ENCODE measurements at regions not wholly inside any gene's neighbourhood (a gene's known extent, or its start where the extent isn't known, plus 50 kb on each side); places are given as distances from the start of the nearest gene placed in this dataset.
"Not testable (repeated sequence)": the region's sequence is repeated elsewhere in the genome, so short reads cannot be mapped to it uniquely, and the experiment has no call there.

DNA sequence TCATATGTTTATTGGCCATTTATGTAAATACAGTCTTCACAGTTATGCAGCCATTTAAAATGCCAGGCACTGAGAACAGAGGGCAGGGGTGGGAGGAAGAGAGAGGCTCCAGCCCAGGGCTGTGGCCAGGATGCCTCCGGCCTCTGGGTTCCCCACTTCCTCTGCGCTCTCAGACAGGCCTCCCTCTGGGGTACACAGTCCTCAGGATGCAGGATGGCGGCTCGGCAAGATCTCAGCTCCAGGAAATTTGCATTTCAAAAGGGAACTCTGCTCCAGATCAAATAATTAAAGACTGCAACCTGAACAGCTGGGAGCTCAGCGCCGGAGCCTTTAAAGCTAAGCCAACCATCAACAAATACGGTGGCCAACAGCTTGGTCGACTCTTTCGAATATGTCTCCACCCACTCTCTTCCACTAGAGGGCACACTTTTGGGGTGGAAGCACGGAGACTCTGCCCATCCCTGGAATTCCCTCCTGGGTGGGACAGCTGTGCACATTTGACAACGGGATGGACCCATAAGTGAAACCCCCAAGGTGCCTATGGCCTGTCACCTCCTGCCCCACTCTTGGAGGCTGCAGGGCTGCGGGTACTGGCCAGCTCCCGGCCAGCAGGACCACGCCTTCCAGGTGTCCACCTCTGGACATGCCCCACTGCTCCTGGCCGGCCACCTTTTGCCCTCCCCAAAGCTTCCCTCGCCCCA lies 1044.7 kb downstream of the BRD1 start:
- DNase-seq: peak; percentile 15

DNA sequence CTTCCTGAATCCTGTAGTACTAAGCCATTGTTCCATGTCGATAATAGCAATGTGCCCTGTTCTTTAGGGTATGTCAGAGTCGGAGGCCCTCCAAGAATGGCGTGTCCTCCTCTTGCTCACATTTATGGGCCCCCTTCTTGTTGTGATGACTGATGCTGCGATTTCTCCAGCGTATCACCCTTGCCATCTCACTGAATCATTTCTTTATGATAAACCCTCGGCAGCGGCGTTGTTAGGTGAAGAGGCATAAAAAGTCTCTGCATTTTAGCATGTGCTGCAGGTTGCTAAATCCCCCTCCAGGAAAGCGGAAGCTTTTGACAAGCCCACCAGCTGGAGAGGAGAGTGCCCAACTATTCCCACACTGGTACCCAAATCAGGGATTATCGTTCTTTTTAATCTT lies 1045.3 kb downstream of the BRD1 start:
- no peak for DNase-seq

DNA sequence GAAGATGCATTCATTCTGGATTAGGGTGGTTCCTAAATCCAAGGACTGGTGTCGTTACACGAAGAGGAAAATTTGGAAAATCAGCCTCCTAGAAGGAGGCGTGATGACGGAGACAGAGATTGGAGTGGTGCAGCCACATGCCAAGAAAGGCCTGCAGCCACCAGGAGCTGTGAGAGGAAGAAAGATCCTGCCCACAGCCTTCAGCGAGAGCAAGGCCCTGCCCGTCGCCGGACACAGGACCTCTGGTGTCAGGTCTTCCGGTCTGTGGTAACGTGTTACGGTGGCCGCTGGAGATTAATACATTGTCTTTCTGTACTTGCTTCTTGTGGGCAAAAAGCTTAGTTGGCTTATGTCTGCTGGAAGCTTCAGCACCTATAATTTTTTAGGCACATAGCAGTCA lies 1045.8 kb downstream of the BRD1 start:
- DNase-seq: no peak

DNA sequence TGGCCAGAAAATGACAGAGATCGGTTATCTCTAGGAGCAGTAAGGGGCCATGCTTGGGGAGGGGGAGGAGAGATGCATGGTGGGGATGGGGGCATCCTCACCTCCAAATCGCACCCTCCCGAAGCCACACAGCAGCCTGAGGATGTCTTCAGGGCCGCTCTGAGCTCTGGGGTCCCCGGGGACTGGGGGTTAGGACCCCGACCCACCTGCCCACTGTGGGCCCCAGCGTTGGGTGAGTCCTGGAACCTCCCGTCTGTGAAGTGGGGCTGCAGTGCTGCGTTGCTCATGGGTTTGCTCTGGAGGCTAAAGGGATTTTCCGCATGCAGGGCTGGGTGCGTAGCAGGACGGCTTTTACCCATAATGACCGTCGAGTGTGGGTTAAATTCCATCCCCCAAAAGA lies 1046.3 kb downstream of the BRD1 start:
- no peak for DNase-seq

DNA sequence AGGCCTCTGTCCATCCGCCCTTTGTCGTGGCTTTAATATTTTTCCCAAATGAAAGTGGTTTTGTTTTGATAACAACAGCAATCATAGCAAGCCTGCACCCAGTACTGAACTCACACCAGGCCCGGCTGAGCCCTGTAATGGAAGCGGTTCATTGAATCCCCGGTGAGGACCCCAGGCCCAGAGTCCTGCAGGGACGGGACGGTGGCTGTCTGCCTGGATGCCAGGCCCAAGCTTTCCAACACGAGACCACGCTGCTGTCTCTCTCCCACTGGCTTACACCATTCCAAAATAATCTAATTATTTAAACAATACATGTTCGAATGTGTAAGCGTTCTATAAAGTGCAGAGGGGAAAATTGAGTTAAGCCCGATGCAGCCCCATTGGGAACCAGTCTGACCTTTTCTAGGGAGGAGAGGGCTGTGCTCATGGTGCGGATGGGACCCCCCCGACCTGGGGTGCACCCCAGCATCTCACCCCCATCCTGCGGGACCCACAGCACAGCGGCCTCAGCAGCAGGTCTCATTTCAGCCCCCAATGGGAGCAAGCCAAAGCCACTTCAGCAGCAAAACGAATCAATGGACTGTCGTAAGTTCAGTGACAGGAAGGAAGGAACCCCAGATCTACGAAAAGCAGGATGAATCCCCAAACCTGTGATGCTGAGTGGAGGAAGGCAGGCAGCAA lies 1046.9 kb downstream of the BRD1 start:
- no peak for DNase-seq

DNA sequence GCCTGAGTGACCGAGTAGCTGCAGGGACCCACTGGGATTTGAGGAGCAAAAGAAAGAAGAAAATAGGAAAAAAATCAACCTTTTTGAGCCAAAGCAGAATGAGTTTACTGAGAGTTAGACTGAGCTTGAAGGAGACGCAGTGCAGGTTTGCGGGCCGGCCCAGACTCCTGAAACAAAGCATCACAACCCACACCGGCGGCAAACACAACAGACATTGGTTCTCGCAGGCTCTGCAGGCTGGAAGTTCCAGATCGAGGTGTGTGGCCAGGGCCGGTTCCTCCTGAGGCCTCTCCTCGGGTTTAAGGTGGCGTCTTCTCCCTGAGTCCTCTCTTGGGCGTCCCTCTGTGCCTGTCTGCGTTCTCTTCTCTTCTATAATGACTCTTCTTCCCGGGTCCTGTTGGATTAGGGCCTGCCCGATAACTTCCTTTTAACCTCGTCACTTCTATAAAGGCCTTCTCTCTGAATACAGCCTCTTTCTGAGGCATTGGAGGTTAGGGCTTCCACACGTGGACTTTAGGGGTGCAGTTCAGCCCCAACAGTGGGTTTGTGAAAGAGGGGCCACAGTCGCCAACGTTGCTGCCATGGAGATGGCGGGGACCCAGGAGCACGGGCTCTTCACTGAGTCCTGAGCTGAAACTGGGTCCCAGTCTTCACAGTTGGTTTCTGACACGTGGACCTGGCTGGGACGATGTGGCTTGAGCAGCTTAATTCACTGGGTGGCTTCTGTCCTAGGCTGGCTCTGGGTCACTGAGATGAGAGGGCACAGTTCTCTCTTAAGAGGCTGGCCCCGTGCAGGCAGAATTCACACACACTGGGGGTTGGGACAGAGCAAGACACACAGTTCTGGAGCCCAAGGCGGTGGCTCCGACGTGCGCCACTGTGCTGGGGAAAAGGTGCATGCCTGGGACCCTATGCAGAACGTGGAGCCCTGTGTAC lies 1047.7 kb downstream of the BRD1 start:
- DNase-seq: no peak

DNA sequence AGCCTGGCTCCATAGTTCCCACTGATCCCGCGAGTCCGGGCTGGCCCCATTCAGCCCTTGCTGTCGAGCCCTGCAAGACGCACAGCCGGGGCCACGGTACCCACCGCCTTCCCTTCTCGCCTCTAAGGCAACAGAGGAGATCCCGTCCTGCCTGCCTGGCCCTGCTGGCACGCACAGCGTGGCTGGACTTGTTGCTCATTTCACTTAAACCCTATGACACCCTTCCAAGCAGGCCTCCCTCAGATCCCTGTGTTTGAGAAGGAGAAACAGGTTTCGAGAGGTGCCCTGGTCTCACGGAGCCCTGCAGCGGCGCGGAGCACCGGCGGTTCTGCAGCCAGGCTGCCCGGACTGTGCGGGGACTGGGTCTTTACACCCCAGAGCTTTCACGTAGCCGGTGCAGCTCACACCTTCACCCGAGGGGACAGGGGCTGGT lies 1048.4 kb downstream of the BRD1 start:
- no peak for DNase-seq

DNA sequence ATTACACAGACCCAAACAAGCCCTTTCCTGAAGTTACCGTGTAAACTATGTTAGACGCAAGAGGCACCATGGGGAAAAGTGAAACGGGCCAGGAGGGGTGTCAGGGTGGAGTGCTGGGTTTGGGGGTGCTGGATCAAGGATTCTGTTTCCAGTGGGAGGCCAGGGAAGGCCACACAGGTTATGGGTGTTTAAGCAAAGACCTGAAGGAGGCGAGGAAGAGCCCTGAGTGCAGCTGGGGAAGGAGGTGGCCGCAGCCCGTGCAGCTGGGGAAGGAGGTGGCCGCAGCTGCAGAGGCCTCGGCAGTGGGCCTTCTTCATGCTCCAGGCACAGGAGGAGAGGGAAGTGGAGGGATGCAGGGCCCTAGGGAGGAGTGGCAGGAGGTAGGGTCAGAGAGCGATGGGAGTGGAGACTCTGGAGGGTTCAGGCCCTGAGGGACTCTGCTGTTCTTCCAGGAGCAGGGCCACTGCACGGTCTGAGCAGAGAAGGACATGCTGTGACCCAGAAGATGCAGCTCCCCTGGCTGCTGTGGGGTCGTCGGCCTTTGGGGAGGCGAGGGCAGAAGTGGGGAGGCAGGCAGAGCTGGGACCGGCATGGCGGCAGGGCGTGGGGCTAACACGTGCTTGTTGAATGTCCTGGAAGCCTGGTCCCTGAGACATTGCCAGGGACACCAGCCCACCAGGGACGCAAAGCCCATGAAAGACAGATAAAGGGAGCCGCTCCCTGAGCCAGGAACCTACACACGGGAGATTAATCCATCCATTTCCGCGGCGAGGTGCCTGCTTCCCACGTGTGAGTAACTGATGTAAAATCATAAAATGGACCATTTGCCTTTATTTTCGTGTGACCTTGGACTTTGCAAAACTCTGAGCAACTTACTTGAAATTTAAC lies 1049.1 kb downstream of the BRD1 start:
- DNase-seq: no peak

DNA sequence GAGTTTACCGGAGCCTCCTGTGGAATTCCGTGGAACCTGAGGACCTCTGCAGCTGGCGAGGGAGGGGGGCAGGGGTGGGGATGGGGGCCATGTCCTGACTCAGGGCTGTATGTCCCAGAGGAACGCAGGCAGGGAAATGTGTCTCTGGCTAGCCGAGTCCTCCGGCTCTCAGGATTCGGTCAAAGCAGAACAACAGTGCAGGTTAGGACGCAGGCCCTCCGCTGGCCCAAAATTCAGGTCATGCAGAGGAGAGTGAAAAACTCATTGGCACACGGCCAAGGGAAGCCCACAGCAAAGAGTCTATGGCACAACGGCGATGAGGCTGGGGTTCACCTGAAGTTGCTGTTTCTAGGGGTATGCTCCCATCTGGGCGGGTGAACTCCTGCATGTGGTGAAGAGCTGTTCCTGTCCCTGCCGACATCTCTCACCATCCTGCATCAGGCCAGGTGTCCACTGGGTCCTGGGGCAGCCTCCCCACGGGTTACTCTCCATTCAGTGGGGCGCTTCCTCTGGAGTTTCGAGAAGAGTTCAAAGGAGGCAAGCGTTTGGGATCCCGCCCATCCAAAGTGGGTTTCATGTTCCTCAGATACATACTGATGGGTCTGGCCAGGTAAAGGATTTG lies 1055.3 kb downstream of the BRD1 start:
- no peak for DNase-seq

DNA sequence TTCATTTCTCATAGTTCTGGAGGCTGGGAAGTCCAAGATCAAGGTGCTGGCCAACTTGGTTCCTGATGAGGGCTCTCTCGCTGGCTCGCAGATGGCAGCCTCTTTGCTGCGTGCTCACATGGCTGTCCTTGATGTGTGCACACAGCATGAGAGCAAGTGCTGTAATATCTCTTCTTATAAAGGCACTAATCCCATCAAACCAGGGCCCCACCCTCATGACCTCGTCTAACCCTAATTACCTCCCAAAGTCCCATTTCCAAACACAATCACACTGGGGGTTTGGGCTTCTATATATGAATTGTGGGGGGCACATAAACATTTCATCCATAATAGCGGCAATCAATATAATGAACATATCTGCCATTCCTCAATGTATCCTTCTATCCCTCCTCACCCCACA lies 1062.1 kb downstream of the BRD1 start:
- DNase-seq: no peak

DNA sequence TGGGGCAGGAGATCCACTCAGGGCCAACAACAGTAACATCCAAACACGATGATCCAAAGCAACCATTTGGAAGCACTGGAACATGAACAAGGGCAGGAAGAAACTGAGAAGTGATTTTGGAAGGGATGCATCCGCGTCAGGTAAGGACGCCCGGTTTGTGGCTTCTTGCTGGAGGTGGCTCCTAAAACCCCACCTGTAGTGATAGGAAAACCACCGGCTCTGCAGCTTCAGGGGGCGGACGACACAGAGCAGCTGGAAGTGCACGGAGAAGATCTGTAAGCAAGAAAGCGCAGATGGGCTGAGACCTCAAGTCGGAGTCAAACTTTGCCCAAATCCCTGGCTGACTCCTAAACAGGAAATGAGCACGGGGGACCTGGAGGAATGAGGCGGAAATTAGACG lies 1066.1 kb downstream of the BRD1 start:
- DNase-seq: no peak

DNA sequence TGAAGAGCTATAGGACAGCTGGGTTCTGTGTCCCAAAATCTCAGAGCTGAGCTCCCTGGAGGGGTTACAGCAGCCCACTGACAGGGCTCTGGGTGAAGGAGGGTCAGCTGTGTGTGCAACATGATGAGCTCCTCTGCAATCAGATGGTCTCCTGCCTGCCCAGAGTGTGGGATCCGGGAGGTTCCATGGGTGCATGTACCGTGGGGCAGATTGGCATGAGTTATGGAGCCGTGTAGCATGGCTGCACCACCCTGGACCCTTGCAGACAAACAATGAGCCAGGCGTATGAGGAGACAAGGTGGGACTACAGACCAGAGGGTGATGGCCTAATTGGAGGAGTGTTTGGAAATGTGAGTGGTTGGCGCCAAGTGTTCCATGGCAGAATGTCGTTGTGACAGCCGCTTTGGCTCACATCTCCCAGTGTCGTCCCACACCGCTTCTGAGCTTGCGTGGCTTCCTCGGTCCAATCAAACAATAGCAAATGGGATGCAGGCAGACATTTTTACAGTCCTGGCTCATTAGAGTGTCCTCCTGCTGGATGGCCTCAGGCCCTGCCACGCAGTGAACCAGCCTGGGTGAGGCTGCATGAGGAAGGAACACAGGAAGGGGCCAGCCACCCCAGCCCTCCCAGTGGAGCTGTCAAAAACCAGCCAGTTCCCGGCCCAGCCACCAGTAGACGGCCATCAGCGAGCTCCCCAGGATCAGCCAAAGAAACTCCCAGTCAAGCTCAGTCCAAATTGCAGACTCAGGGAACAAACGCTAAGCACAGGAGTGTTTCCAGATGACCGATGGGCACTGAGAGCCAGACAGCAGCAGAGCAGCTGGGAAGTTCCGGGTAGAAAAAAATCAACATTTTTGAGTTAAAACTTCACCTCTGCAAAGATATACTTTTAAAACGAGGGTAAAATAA lies 1066.9 kb downstream of the BRD1 start:
- DNase-seq: no peak

DNA sequence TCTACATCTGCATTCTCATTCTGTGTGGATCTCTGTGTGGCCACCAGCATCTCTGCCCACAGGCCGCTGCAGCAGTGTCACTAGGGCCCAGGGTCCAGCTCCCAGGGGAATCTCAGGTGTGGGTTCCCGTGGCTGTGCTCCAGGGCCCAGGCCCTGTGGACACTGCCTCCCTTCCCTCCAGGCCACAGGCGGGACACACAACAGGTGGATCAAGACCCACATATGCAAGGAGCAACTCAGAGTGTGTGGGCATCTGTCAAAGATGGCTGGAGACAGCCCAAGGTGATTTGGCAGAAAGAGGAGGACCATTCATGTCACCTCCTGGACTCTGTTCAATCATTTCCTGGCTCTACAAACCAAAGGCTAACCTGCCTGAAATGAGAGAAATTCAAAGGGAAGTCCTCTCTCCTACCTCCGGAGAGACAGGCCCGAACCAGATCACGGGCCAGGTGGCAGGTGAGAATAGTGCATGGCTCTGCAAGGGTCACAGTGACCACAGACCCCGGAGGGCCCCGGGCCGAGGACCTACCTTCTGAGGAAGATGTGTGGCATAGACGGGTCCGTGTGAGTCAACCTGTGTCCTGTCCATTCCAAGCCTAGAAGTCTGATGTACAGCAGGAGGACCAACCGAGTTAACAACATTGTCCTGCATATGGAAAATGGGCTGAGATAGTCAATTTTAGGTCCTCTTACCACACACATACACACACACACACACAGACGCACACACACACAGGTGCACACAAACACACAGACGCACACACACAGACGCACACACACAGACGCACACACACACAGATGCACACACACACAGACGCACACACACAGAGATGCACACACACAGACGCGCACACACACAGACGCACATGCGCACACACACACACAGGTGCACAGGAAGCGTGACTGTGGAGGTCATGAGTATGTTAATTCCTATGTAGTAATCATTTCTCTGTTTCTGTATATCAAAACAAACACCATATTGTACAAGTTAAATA lies 1068.5 kb downstream of the BRD1 start:
- no peak for DNase-seq

DNA sequence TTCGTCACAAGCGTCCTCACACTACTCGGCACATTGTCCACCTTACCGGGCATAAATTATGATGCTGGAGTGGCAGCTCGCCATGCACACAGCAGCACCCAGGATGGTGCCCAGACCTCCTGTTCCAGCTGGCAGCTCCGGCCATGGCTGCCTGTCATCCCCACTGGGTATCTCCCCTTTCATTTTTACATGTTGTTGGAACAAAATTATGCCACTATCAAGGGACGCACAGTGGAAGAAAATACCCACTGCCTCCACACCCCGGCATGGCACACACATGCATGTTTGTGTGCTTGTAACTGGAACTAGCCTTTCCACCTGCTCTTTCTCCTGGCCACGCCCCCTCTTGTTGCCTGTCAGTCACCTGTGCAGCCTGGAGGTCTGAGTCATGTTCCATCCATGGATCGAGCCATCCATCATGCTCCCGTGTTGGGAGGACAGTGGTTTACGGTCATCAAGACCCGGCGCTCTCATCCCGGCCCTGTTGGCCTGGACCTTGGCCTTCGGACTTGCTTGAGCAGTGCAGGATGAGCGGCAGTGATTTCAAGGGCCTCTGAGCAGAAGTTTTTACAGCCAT lies 1069.6 kb downstream of the BRD1 start:
- DNase-seq: no peak

DNA sequence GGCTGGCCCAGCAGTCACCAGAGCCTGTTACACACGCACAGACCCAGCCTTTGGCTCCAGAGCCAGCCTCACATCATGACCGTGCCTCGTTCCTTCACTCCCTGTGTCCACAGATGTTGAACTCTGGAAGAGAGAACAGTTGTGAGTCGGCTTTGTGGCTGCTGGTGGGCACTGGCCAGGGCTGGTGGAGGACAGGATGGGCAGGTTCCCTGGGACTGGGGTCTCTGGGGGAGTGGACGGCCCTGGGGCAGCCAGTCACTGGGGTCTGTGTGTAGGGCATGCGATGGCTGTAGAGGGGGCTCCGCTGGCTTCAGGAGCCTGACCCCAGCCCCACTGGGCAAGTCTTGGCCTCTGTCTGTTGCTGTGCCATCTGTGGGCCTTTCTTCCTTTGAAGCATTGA lies 1070.1 kb downstream of the BRD1 start:
- DNase-seq: no peak

DNA sequence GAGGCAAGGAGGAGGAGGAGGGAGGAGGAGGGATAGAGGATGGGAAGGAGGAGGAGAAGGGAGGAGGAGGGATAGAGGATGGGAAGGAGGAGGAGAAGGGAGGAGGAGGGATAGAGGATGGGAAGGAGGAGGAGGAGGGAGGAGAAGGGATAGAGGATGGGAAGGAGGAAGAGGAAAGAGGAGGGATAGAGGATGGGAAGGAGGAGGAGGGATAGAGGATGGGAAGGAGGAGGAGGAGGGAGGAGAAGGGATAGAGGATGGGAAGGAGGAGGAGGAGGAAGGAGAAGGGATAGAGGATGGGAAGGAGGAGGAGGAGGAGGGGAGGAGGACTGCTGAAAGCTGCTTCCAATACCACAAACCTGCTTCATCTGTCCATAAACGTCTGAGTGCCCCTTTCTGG lies 1070.5 kb downstream of the BRD1 start:
- DNase-seq: not testable (repeated sequence)

DNA sequence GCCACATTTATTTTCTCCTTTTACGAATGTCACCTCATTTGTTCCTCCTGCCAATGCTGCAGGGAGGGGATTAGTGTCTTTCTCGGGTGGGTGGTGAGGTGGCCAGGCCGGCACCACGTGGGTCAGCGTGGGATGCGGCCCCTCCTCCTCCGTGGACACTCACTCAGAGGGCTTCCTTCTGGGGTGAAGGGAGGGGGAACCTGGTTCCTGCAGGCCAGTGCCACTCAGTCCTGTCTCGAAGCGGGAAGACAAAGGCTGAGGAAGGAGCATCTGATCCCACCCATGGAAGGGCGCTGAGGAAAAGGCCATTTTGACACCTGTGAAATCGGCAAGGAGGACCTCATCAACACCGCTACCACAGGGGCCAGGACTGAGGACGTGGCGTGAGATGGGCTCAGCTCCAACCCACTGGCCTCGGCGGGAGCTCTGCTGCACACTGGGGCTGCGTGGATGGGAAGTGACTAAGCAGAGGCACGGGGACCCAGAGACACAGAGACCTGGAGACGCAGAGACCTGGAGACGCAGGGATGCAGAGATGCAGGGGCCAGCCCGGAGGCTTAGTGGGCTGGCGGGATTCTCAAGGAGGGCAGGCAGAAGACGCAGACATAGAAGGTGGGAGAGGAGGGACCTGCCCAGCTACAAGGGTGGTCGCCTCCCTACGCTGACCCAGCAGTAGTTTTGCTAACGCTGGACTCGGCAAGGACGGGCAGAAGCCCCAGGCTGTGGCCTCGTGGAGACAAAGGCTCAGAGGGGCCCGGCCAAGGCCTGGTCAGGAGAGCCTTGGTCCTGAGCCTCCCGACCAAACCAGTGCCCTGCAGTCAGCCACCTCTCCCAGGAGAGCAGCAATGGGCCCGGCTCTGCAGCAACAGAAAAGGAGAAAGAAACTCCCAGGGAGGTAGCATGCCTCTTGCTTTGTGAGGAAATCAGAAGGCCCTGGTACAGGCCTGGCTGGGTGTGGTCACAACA lies 1071.2 kb downstream of the BRD1 start:
- DNase-seq: no peak

Measured in NCI-H2171 (cell line).